ENCODE measurements at regions not wholly inside any gene's neighbourhood (a gene's known extent, or its start where the extent isn't known, plus 50 kb on each side); places are given as distances from the start of the nearest gene placed in this dataset.

- no peaks in the 10 kb centered on the region for H3K27me3 ChIP-seq (ENCODE audit: control insufficient read depth in 2 of 2, insufficient read depth in 2 of 2, low read length in 2 of 2)
- no peak for FAIRE-seq
- CTCF ChIA-PET (ENCODE audit: low intra/inter-chr PET ratio), result no interaction called here
- no peak overlapping the region for H3K27ac ChIP-seq (ENCODE audit: extremely low read depth, low read depth, low read length)
- no peak overlapping the region for H2AFZ ChIP-seq (ENCODE audit: low read depth, low read length)
- H3K9ac ChIP-seq (ENCODE audit: insufficient read depth in 1 of 2, low read depth in 2 of 2, low read length in 2 of 2), result no peak overlapping the region
- no peak for DNase-seq (ENCODE audit: extremely low read depth in 1 of 4, low spot score in 3 of 4)
- no peak overlapping the region for H3K4me3 ChIP-seq
- H4K20me1 ChIP-seq (replicated peaks; ENCODE audit: control insufficient read depth, insufficient read depth, low read length), result no peaks in the 10 kb centered on the region
- TF ChIP-seq SIN3B (IDR thresholded peaks at IDR 0.05; ENCODE audit: low read depth), result no peak
- TF ChIP-seq STAT6 (CRISPR knock-in tag; IDR thresholded peaks at IDR 0.05), result no peak
- no peak for TF ChIP-seq SIRT6 (IDR thresholded peaks at IDR 0.05; ENCODE audit: low read depth, low read length)
- no peak for TF ChIP-seq ZNF175 (CRISPR knock-in tag; IDR thresholded peaks at IDR 0.05; ENCODE audit: low read depth)
- no peak for TF ChIP-seq POLR3A (IDR thresholded peaks at IDR 0.05; ENCODE audit: borderline replicate concordance, extremely low read depth, insufficient read depth, insufficient read length)
- TF ChIP-seq BRD9 (IDR thresholded peaks at IDR 0.05; ENCODE audit: low read depth, partially characterized antibody), result no peak
- no peak for TF ChIP-seq MGA (IDR thresholded peaks at IDR 0.05)
- no peaks in the 10 kb centered on the region for H3K79me2 ChIP-seq (ENCODE audit: control insufficient read depth, insufficient read depth, low read length)
- H3K4me1 ChIP-seq (replicated peaks in 1 of 2; ENCODE audit: control insufficient read depth in 2 of 2, insufficient read depth in 2 of 2, low read length in 2 of 2), result no peaks in the 10 kb centered on the region
- WGBS (ENCODE audit: insufficient coverage, low coverage, missing lambda C conversion rate), result 0% methylated on average over 1 of the region's 1 CpG
- POLR2A ChIA-PET, result no interaction called here
- in situ Hi-C loops (cut with MboI), result no loop called here
- no peaks in the 10 kb centered on the region for H3K36me3 ChIP-seq (ENCODE audit: control insufficient read depth, insufficient read depth, low read length)
- intact Hi-C loops (cut with micrococcal nuclease), result no loop called here
- no peaks in the 10 kb centered on the region for H3K9me1 ChIP-seq (ENCODE audit: control insufficient read depth, insufficient read depth, low read length)
- H3K4me2 ChIP-seq (ENCODE audit: insufficient read depth, low read length), result no peak overlapping the region
- H3K9me3 ChIP-seq (replicated peaks; ENCODE audit: control insufficient read depth, insufficient read depth, low read depth, low read length), result no peaks in the 10 kb centered on the region
- no peak for ATAC-seq
- BruUV-seq (replicated peaks), result no TSS peak
Observed at GRCh38 chr12:115194857-115195256, 510.9 kb upstream of the TBX3 start.

All from K562 (cell line).